Transverse colon (tissue), 4 donors: ENCODE measurements at regions not wholly inside any gene's neighbourhood (a gene's known extent, or its start where the extent isn't known, plus 50 kb on each side); places are given as distances from the start of the nearest gene placed in this dataset.

Experiments used
- DNase-seq: peaks from one replicate; pipeline ENCODE4 v3.0.0-alpha.2; 2019
- H3K27ac ChIP-seq, 4 donors: fragments of 200-600 bp; sonication (generic); 2 replicates each; pipeline ENCODE4 v1.5.1; 2016 to 2018; ENCODE audit warnings: inconsistent platforms in 4 of 4
- H3K27me3 ChIP-seq: fragments of 200-600 bp; sonication (generic); 2 replicates; pipeline ENCODE4 v1.5.1; 2017; ENCODE audit warnings: inconsistent platforms
- H3K36me3 ChIP-seq, 4 donors: fragments of 200-600 bp; sonication (generic); 2 replicates each; pipeline ENCODE4 v1.5.1; 2017 to 2019; ENCODE audit warnings: inconsistent platforms in 4 of 4
- H3K4me1 ChIP-seq, 4 donors: fragments of 200-600 bp; sonication (generic); 2 replicates each; pipeline ENCODE4 v1.5.1; 2017 to 2020; ENCODE audit warnings: inconsistent platforms in 4 of 4
- H3K4me3 ChIP-seq, 4 donors: fragments of 200-600 bp; sonication (generic); 1 replicate in 1 of 4; 2 replicates in 3 of 4; pipeline versions ENCODE4 v1.5.1 to v1.6.1; 2017 to 2019; ENCODE audit warnings: inconsistent platforms in 4 of 4
- H3K9me3 ChIP-seq, 2 donors: fragments of 200-600 bp; sonication (generic); 2 replicates each; pipeline ENCODE4 v1.5.1; 2017 to 2019; ENCODE audit warnings: inconsistent platforms in 2 of 2
- EP300 ChIP-seq: sonication (generic); formaldehyde crosslinking; IDR thresholded peaks from one replicate; pipeline ENCODE4 v1.6.1; 2017; ENCODE audit warnings: antibody characterized with exemption, low read depth
- POLR2A ChIP-seq: fragments of 450-650 bp; IDR thresholded peaks from one replicate; pipeline ENCODE4 v1.6.1; 2016; ENCODE audit warnings: antibody characterized with exemption, mild to moderate bottlenecking, moderate library complexity
- POLR2AphosphoS5 ChIP-seq, 3 donors: sonication (generic); formaldehyde crosslinking; IDR thresholded peaks; one replicate each; pipeline ENCODE4 v1.6.1; 2016; ENCODE audit warnings: antibody characterized with exemption in 3 of 3
- WGBS, 2 donors: methylation state at CpG; one replicate each; pipeline ENCODE4 v1.1.5; 2018; ENCODE audit warnings: low coverage in 1 of 2; 5-methylcytosine and 5-hydroxymethylcytosine counted together
- in situ Hi-C, 4 donors: fragments of 200-750 bp; cut with MboI; loops; one replicate each; pipeline versions ENCODE4 v1.15.0 to v1.15.1; 2017; ENCODE audit warnings: low sequenced_read_pairs in 3 of 4, low pct_ligation_motif_present in 1 of 4, low pct_unique_long_range_greater_than_20kb in 1 of 4
- intact Hi-C: fragments of 100-400 bp; cut with DNase I; formaldehyde crosslinking; loops from one replicate; pipeline ENCODE4 v1.15.1; 2023; ENCODE audit warnings: low total_unique reads
- TF ChIP-seq, protein P1 (sequence below), 5 experiments: fragments of 200-600 bp in 3 of 5; fragments of 450-650 bp in 2 of 5; sonication (generic) in 3 of 5; IDR thresholded peaks; 1 replicate in 2 of 5; 2 replicates in 3 of 5; pipeline ENCODE4 v1.5.1; 2016 to 2017; ENCODE audit warnings: antibody characterized with exemption in 5 of 5, inconsistent platforms in 3 of 5, mild to moderate bottlenecking in 2 of 5, moderate library complexity in 1 of 5

DNA sequence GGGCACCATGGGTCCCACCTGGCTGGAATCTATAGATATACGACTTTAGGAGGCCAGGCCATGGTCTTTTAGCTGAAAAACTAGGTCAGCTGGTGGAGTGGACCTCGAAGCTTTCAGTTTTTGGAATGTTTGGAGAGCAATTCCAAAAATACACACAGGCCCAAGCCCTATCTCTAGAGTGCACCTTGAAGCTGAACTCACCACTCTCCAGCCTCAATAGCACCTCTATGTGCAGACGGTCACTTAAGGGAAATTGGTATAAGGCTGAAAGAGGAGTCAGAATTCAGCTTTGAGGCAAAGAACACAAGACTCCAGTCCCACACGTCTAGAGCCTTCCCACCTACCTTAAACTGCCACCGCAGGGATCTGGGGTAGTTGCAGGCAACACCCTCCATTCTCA lies 56.4 kb upstream of the KATNAL1 start:
- DNase-seq, result no peak
- in situ Hi-C loops, result no loop called here
- H3K9me3 ChIP-seq, result no peaks in the 10 kb centered on the region
- H3K36me3 ChIP-seq, result no peaks in the 10 kb centered on the region
- no peak for TF ChIP-seq EP300
- TF ChIP-seq, protein P1, sequence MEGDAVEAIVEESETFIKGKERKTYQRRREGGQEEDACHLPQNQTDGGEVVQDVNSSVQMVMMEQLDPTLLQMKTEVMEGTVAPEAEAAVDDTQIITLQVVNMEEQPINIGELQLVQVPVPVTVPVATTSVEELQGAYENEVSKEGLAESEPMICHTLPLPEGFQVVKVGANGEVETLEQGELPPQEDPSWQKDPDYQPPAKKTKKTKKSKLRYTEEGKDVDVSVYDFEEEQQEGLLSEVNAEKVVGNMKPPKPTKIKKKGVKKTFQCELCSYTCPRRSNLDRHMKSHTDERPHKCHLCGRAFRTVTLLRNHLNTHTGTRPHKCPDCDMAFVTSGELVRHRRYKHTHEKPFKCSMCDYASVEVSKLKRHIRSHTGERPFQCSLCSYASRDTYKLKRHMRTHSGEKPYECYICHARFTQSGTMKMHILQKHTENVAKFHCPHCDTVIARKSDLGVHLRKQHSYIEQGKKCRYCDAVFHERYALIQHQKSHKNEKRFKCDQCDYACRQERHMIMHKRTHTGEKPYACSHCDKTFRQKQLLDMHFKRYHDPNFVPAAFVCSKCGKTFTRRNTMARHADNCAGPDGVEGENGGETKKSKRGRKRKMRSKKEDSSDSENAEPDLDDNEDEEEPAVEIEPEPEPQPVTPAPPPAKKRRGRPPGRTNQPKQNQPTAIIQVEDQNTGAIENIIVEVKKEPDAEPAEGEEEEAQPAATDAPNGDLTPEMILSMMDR (IDR thresholded peaks at IDR 0.05), result no peak
- no peak for TF ChIP-seq POLR2AphosphoS5 (IDR thresholded peaks at IDR 0.05)
- no peak for TF ChIP-seq POLR2A
- H3K27ac ChIP-seq, result no peak overlapping the region
- 94 to 100% methylated on average over 1 to 5 of the region's 5 CpGs for WGBS, 2 donors
- no peaks in the 10 kb centered on the region for H3K27me3 ChIP-seq
- H3K4me3 ChIP-seq, result no peak overlapping the region
- intact Hi-C loops, result loop anchor here (2.0 kb wide), 1 partner anchor 19 kb away; no protein-coding TSS in a partner anchor
- no peaks in the 10 kb centered on the region for H3K4me1 ChIP-seq

DNA sequence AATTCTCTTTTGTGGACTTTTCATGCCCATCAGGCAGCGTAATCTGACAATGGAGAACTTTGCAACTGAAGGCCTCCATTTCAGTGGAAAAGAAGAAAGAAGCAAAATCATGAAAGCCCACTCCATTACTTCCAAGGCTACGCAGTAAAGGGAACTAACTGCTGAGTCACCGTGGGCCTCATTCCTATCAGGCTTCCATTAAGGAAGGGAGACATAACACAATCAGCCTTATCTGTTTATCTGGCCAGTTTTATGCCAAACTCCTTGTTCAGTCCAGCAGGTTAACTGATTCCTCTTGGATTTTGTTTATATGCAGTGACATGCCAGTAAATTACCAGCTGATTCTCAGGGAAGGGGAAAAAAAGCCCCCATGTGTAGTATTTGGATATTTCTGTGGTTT lies 56.8 kb upstream of the KATNAL1 start:
- TF ChIP-seq, protein P1 (IDR thresholded peaks at IDR 0.05), result no peak
- no peak for TF ChIP-seq POLR2AphosphoS5 (IDR thresholded peaks at IDR 0.05)
- no peak for TF ChIP-seq POLR2A
- no peak for TF ChIP-seq EP300
- DNase-seq, result no peak
- intact Hi-C loops (no loop called here), in situ Hi-C loops (no loop called here)
- Histone ChIP-seq H3K27ac (no peak overlapping the region), H3K4me1 (no peaks in the 10 kb centered on the region), H3K27me3 (no peaks in the 10 kb centered on the region), H3K36me3 (no peaks in the 10 kb centered on the region), H3K4me3 (no peak overlapping the region), H3K9me3 (no peaks in the 10 kb centered on the region)
- WGBS, 2 donors, result 81 to 90% methylated on average over 3 of the region's 3 CpGs

DNA sequence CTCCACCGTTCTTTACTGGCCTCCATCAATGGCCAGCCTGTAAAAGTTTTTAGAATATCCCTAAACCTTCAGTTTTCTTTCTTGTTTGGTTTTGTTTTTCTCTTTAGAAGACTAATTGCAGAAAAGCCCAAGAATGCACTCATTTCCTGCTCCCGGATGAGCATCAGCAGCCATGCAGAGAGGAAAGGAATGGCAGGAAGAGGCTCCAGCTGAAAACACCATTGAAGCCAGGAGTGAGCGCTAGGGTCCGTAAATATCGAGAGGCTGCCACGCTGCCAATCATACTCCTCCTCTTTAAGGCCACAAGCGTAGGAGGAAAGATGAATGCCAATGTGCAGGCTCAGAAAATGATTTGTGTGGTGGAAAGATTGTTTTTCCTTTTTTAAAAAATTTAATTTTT lies 57.4 kb upstream of the UBE2L5 start:
- H3K27me3 ChIP-seq, result no peaks in the 10 kb centered on the region
- no peaks in the 10 kb centered on the region for H3K36me3 ChIP-seq
- 75 to 79% methylated on average over 6 to 7 of the region's 7 CpGs for WGBS, 2 donors
- in situ Hi-C loops, result no loop called here
- DNase-seq, result no peak
- TF ChIP-seq EP300 (no peak), POLR2A (no peak), POLR2AphosphoS5 (IDR thresholded peaks at IDR 0.05) (no peak)
- TF ChIP-seq, protein P1 (IDR thresholded peaks at IDR 0.05), result no peak
- no peaks in the 10 kb centered on the region for H3K9me3 ChIP-seq
- no peak overlapping the region for H3K4me3 ChIP-seq
- intact Hi-C loops, result no loop called here
- H3K27ac ChIP-seq, result no peak overlapping the region
- H3K4me1 ChIP-seq, result no peaks in the 10 kb centered on the region

DNA sequence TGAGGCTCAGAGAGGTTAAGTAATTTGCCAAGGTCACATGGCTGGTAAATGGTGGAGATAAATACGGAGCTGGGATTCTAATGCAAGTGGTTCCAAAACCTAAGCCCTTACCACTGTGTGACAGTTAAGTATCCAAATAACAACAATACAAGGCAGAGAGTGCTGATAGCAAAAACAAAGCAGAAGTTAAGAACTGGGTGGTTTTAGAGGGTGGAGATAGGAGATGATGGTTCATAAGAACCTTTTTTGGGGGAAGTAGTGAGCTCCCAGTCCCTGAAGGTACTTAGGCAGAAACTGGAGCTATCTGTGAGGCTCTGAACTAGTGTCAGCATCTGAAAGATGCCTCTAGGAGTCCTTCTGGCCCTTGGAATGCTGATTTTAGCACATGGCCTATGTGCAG lies 56.2 kb upstream of the UBE2L5 start:
- TF ChIP-seq POLR2A, result no peak
- TF ChIP-seq EP300, result no peak
- TF ChIP-seq, protein P1 (IDR thresholded peaks at IDR 0.05), result no peak
- no peak for TF ChIP-seq POLR2AphosphoS5 (IDR thresholded peaks at IDR 0.05)
- Histone ChIP-seq H3K27ac (no peak overlapping the region), H3K9me3 (no peaks in the 10 kb centered on the region), H3K27me3 (no peaks in the 10 kb centered on the region), H3K36me3 (no peaks in the 10 kb centered on the region), H3K4me3 (no peak overlapping the region), H3K4me1 (peaks cover 0 to 2% (median under 1%) of the 10 kb centered on the region in 4 donors)
- intact Hi-C loops, result no loop called here
- in situ Hi-C loops, result no loop called here
- no peak for DNase-seq
- WGBS, 2 donors, result 94 to 100% methylated on average over 1 of the region's 1 CpG
